AG10803 (cell line): ENCODE measurements at regions not wholly inside any gene's neighbourhood (a gene's known extent, or its start where the extent isn't known, plus 50 kb on each side); places are given as distances from the start of the nearest gene placed in this dataset.

ENCODE experiments used
- DNase-seq: peaks from one replicate; pipeline ENCODE4 v3.0.0; 2010; ENCODE audit warnings: low read depth
- H3K4me3 ChIP-seq: 2 replicates; pipeline ENCODE4 v1.5.1; 2011; ENCODE audit warnings: mild to moderate bottlenecking, low read length, control low read depth
- CTCF ChIP-seq: conservative IDR thresholded peaks from 2 replicates; pipeline ENCODE4 v1.5.1; 2011; ENCODE audit warnings: mild to moderate bottlenecking, low read length, control low read depth, inconsistent platforms

- H3K4me3 ChIP-seq = no peak overlapping the region
- no peak for TF ChIP-seq CTCF
- no peak for DNase-seq
These were observed 84.0 kb upstream of the GSC start for GRCh38 chr14:94853920-94854319.

DNA sequence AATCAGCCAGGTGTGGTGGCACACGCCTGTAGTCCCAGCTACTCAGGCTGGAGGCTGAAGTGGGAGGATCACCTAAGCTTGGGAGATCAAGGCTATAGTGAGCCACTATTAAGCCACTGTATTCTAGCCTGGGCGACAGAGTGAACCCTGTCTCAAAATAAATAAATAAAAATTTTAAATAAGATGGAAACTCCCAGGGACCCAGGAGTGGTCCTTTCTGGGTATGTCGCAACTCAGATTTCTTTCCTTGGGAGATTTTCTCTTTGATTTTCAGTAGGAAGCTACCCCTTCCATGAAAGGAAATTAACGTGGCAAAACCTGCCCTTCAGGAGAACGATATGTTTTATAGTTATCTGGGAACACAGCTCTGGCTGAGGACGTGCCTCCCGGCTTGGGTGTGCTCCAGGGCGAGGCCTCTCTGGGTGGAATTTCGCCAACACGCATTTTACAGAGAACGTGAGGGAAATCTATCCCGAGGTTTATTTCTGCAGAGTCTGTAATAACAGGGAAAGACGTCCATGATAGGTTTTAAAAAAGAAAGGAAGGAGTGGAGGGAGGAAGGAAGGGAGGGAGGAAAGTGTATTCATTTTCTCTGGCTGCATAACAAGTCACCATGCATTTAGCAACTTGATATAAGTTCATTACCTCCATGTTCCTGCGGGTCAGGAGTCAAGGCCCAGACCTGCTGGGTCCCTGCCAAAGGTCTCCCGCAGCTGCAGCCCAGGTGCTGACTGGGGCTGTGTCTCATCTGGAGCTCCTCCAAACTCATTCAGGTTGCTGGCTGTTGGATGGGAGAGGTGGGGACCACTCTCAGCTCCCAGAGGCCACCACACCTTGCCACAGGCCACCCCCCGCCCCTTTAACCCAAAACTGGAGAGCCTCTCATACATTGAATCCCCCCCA is 80.6 kb upstream of the GSC start:
- DNase-seq = no peak
- H3K4me3 ChIP-seq = no peak overlapping the region
- TF ChIP-seq CTCF = no peak

GRCh38 chr14:94844593-94845152 is 74.8 kb upstream of the GSC start:
- no peak overlapping the region for H3K4me3 ChIP-seq
- DNase-seq = no peak
- TF ChIP-seq CTCF = no peak

DNA sequence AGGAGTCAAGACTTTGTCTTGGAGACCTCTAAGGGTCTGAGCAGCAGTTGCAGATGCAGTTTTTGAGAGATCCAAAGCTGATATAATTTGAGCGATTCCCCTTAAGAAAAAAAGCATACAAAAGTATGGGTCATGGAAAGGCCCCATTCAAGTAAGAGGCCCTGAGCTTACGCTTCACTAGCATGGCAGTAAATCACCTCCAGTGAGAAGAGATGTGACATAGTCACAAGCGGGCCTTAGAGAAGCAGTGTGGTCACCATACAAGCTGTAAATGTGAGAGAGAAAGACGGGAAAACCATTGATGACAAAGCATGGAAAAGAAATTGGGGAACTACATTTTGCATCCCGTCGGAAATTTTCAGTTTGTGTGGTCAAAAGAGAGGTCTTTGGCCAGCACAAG is 70.6 kb upstream of the GSC start:
- no peak for TF ChIP-seq CTCF
- no peak overlapping the region for H3K4me3 ChIP-seq
- no peak for DNase-seq

GRCh38 chr14:94839348-94839747 is 69.4 kb upstream of the GSC start:
- no peak for TF ChIP-seq CTCF
- no peak overlapping the region for H3K4me3 ChIP-seq
- no peak for DNase-seq

DNA sequence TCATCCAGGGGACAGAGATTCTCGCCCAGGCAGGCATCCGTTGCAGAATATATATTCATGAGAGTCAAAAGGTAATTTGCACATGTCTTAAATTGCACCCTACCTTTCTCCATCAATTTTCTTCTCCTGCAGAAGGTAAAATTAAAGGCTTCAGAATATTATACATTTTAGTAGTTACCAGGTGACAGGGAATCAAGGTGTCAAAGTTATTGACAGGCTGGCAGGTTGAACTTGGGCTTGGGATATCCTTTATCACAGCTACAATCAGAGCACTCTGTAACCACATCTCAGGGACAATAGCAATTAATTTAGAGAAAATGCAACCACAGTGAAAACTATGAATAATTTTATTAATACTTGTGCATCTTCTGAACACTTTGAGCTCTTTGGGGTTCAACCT is 66.9 kb upstream of the GSC start:
- TF ChIP-seq CTCF = no peak
- H3K4me3 ChIP-seq = no peak overlapping the region
- DNase-seq = no peak

GRCh38 chr14:94833633-94834032 is 63.7 kb upstream of the GSC start:
- TF ChIP-seq CTCF = no peak
- DNase-seq = no peak
- no peak overlapping the region for H3K4me3 ChIP-seq
